Suppressor macrophage treated with lipopolysaccharide for 4 hours (primary cell): ENCODE measurements at regions not wholly inside any gene's neighbourhood (a gene's known extent, or its start where the extent isn't known, plus 50 kb on each side); places are given as distances from the start of the nearest gene placed in this dataset.

Experiments
- DNase-seq: peaks from one replicate; pipeline ENCODE4 v3.0.0-alpha.2; 2020

DNA sequence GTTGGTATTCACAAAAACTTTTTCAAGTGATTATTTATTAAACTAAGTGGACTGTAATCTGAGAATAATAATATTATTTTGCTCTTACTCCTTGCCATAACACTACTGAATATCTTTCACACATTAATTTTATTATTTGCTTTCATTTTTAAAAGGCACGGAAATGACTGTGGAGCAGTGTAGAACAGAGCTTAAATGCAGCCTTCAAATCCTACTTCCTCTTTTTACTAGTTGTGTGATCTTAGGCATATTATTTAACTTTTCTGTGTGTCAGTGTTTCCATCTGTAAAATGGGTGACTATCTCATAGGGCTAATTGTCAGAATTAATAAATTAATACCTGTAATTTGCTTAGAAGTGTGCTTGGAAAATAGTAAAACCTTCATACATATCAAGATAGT is 55.5 kb upstream of the SLC8A1 start:
- DNase-seq = peak; percentile 49

DNA sequence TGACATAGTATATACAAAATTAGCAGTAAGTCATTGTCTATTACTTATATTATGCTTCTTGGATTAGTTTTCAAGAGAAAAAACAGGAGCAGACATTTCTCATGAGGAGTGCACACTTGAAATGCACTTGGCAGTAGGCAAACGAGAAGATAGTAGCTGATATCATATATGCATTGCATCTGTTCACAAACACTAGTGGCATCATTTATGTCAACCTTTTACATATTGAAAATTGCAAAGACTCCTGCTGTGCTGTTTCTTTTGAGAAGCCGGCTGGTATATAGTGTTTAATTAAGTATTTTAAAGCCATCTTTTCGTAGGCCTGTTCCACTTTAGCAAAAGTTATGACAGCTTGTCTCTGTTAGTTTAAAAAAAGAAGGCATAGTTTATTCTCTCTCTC is 58.4 kb upstream of the SLC8A1 start:
- no peak for DNase-seq

DNA sequence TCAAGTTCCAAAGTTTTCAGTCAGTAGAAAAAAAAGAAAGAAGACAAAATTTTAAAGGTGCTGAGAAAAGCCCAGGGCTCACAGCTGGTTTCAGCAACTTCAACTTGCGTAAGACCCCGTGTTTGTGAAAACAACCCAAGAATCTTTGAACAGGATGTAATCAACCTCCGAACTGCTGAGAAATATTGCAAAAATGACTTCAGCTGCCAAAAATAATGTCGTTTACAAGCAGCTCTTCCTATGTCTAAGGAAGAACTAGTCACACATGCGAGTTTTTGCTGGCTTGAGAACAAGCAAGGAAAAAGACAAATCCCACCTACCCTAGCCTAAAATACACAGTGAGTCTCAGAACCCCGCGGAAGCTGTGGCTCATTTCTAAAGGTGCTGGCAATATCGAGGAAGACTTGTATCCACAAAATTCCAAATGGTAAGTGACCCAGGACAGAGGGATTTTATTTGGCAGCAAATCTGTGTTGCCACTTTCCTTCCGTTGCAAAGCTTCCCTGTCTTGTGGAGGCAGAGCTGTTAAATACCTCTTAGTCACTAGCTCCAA is 59.8 kb upstream of the SLC8A1 start:
- DNase-seq = peak; percentile 72

DNA sequence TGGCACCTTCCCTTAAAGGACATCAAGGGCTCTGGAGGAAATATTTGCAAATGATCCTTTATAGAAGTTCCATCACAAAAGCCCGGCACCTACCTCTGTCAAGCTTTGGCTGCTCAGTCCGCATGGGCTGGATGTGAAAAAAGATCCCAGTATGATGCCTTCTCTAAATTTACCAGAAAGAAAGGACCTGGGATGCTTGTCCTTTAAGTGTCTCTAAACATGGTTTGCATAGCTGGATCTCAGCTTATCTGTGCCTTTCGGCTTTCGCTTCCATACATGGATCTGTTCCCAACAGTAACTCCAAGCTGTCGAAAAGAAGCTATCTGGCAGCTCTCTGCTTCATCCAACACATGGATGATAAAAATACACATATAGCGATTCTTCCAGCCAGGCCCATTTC is 60.4 kb upstream of the SLC8A1 start:
- no peak for DNase-seq

DNA sequence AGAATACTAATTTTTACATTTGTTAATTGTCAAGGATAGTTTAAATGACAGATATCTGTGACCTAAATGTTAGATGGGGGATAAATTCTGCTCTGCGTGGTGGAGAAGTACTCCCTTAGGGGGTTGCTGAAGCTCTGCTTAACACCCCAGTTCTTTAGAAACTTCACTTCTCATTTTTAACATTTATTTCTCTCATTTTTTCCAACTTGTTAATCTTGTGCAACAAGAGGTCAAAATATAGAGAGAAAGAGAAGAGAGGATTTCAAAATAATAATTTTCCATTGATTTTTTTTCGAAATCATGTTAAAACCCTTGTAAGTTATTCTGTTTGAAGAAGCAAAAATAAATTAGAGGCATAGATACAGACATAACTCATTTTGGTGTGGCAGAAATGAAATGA is 61.3 kb upstream of the SLC8A1 start:
- peak; percentile 30 for DNase-seq

DNA sequence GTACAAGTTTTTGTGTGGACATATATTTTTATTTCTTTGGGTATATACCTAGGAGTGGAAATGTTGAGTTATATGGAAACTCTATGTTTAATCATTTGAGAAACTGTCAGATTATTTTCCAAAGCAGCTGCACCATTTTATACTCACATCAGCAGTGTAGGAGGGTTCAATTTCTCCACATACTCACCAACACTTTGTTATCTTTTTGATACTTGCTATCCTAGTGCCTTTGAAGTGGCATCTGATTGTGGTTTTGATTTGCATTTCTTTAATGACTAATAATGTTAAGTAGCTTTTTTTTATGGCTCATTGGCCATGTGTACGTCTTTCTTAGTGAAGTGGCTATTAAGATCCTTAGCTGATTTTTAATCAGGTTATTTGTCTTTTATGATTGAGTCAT is 64.7 kb upstream of the SLC8A1 start:
- DNase-seq = no peak

DNA sequence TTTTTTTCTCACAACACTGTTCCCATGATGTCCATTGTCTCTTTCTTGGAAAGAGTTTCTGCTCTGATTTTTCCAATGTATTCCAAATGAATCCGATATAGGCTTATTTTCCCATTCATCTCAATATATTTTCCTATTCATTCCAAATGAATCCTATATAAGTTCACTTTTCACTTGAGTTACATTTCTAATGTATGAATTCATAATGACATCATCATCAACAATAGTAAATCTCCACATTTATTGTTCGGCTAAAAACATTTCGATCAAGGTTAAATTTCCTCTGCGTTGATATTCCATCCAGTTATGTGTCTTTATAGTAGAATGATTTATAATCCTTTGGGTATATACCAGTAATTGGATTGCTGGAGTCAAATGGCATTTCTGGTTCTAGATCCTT is 76.7 kb upstream of the SLC8A1 start:
- no peak for DNase-seq

DNA sequence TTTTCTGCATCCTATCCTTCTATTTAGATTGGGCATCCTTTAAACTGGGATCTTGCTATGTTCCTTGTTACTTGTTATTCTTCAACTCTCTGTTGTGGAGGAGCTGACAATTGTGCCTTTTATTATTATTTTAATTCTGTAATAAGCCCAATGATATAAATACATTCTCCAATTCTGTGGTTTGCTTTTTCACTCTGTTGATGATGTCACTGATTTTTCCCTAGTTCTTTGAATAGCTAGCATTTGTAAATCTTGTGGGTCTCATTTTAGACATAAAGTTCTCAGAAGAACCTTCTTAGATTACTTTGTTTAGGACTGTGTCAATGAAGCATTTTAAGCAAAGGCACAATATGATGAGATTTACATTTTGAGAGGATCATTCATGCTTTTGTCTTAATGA is 79.5 kb upstream of the SLC8A1 start:
- no peak for DNase-seq

DNA sequence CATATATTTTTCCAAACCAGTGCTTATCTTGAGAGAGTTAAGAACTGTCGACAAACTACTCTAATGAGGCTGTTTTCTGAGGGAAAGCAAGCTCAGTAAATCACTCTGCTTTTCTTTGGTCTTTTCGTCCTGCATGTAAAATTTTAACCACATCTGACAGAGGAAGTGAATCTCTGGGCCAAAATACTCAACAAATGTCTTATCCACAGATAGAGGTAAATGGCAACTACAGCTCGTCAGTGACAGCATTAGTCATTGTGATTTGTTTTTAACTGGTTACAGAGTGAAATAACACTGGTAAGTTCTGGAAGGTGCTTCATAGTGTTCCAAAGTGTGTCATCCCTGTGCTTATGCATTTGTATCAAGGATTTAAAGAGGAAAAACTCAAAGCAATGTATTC is 82.6 kb upstream of the SLC8A1 start:
- DNase-seq = no peak

DNA sequence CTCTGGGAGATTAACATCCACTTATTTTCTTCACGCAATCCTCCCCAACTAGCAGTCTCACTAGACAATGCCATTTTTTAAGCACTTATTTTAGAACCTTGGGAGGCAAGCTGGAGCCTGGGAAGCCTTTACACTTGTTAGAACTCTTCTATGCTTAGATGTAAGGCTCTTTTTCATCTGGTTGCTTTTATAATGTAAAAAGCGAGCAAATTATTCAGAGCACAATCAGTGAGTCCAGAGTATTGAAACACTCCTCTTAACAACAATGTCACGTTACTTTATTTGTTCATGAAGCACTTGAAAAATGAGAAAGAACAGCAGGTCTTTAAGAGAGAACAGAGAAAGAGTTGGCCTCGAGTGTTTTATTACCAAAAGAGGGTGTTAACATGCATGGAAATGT is 84.1 kb upstream of the SLC8A1 start:
- no peak for DNase-seq

DNA sequence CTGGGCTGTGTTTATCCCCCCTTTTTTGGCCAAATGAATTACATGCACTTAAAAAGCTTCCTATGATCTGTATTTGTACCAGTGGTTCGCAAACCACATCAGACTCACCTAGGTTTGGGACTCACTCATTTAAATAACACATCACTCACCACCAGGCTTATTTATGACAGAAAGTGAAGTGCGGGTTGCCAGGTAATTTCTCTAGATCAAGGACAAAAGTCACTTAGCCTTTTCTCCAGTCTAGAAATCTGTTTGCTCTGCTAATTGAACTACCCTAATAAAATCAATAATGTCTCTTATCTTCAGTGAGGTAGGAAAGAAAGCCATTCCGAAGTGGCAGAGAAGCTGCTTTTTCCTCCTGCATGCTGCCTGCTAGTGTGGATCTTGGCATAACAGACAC is 88.1 kb upstream of the SLC8A1 start:
- DNase-seq = no peak

DNA sequence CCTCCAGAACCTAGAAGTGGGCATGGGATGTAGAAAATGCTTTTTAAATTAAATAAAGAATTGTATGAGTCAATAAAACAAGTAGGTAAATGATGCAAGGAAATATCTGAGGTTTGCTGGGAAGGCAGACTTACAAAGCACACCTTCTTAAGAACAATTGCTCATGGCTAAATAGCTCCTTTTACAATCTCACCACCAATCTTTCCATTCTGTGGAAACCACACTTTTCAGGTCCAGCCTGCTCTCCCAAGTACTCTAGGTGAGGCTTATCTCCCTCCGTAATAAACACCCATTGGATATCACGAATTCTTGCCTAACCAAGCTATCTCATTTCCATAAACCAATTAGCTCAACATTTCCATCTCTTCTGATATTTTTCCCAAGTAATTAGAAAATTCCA is 91.5 kb upstream of the SLC8A1 start:
- DNase-seq = no peak

DNA sequence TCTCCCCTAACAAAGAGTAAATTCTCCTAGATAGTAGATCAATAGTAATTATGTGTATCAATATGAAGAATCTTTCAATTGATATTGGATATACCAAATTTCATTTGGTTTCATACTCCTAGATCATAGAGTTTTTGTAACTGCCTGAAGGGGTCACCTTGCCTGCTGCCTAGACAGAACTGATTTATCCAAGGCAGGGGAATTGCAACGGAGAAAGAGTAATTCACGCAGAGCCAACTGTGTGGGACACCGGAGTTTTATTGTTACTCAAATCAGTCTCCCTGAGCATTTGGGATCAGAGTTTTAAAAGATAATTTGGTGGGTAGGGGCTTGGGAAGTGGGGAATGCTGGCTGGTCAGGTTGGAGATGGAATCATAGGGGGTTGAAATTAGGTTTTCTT is 92.2 kb upstream of the SLC8A1 start:
- DNase-seq = no peak

DNA sequence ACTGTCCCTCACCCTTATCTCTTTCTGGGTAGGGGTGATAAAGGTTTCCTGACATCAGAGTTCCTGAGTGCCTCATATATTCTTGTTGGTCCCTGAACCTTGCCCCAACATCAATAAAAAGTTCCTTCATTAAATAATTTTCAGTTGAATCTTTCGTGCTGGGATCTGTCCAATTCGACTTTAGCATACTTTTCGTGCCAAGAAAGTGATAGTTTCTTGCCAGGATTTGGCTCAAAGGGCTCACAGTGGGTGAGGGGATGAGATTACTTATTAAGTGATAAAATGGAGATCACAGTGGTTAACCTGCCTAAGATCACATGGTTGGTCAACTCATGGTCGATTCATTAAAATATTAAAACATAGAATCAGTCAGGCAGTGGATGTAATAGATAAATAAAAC is 93.8 kb upstream of the SLC8A1 start:
- no peak for DNase-seq

DNA sequence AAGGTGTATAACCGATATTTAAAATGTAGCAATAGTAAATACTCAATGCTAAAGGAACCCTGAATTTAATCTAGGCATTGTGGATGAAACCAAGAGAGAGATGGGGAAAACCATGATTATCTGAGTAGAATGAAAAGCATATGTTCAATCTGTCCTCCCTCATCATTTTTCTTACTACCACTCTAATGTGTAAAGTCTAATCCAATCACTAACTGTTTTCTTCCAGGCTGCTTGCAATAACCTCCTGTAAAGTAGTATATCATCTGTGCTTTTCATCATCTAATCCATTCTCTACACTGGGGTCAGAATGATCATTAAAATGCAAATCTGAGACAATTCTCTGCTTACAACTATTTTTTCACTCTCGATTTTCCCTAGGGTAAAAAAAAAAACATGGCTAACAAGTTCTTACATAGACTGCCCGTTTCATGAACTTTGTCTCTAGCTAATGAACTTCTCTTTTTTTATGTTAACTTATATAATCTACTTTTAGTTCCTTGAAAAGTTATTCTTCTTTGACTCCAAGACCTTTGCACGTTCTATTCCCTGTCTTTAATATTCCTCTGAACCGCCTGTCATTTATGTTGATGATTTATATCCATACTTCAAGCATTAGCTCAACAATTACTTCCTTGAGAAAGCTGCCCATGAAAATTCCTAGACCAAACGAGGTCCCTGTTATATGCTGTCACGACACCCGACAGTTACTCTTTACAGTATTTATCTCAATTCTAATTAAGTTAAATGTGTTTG is 94.7 kb upstream of the SLC8A1 start:
- DNase-seq = no peak

DNA sequence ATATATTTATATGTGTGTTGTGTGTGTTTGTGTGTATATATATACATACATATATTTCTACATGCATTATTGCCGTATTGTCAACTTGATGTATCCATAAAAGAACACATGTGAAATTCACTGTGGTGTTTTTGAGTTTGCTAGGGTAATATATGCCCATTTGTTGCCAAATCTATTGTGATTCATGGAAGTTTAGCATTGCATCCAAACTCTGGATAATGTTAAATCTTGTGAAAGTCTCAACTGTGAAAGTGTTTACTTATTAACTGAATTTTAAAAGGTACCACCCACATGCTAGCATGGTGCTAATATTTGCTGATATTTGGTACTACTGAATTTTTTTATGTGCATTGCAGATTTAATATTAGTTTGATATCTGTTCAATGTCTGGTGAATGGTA is 96.6 kb upstream of the SLC8A1 start:
- DNase-seq = no peak

DNA sequence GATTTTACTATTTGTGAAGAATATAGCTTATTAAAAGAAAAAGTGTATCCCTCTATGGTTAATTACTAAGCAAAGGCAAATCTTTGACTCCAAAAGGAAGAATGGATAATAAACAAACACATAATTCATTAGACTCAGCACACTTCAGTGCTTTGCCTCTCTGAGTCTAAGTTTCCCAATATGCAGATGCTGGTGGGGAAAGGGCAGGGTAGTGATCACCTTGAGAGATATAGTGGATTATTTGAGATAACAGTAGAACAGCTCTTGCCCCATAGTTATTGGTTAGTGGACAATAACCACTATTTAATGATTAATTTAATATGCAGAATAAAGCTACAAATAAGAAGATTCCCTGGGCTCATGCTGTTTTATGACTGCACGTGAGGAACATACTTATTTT is 98.2 kb upstream of the SLC8A1 start:
- no peak for DNase-seq

DNA sequence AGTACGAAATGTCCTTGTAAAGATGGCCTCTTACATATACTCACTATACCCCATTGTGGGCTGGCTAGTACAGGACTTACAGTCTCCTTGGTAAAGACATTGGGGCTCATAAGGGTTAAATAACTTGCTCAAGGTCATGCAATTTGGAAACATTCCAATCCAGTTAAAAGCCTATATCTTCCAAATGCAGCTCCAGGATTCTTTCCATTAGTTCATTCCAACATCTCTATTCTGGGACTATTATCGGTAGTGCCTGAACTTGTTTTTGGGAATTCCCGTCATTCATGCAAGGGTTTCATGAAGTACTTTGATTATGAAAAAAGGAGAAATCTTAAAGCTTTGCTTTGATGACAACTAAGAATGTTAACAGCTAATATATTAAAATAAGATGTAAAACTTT is 99.2 kb upstream of the SLC8A1 start:
- no peak for DNase-seq

DNA sequence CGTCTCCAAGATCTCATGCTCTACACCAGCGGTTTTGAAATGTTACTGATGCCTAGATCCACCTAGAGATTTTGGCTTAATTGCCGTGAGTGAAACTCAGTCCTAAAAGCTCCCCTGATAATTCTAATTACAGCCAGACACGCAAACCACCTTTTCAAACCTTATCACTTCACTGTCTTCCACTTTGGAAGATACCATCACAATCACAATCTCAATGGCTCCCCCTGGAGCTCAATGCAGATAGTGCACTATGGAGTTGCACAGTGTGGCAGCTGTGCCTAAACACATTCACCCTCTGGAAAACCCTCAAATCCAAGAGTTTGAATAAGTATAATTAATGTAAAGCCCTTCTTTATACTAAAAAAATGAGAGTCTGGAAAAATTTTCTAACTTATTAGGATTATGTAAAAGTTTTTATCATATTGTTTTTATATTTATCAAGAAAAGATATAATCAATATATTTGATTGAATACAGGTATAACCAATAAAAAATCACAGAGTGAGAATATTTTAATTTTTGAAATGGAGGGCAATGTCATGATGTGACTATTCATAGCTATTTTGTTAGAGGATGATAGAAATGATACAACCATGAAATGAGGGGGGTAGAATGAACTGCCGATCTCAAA is 102.9 kb upstream of the SLC8A1 start:
- DNase-seq = peak; percentile 85

DNA sequence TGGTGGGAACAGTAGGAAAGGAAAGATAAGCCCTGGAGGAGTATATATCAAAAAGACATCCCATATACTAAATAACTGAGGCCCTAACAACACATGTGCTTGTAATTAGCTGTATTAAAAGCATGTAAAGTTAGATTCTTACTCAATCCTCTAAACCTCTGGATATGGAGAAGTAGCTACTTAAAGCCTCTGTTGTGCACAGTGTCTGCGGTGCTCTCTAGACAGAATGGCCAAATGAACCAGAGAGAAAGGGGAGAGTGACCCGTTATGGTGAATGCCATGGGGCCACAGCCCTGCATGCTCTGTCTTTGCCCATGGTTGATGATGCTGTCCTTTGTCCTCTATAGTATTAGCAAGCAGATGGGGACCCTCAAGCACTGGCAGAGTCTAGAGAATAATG is 104.4 kb upstream of the SLC8A1 start:
- DNase-seq = peak; percentile 21

DNA sequence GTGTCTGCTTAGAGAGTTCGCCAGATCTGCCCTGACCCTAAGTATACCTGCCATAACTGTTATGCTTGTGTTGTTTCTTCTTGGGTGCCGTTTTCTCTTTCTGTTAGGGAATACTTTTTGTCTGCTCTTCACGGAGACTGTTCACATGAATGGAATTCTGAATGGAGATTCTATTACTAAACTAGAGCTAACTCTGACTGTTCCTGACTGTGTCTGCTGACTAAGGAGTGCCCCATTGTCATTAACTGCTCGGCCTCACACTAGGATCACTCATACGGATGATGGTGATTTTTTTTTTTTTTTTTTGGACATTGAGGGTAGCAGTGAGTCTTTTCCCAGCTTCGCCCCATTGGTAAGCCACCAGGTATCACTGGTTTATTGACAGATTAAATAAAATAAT is 104.8 kb upstream of the SLC8A1 start:
- DNase-seq = no peak

DNA sequence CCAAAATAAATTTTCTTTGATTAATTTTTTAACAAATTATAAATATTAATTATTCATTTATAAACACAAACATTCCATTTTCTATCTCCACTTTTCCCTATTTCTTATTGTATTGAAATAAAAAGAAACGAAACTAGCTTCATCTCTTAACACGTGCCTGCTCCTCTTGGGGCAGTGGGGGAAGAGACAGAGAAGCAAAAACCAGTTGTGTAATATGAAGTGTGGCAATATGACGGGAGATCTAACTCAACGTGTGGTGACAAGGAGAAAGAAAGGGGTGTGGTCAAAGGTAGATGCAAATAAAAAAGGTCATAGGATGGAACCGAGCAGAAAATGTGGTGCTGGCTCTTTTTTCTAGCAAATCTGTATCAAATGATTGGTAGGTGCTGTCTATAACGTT is 106.9 kb upstream of the SLC8A1 start:
- DNase-seq = peak; percentile 81

DNA sequence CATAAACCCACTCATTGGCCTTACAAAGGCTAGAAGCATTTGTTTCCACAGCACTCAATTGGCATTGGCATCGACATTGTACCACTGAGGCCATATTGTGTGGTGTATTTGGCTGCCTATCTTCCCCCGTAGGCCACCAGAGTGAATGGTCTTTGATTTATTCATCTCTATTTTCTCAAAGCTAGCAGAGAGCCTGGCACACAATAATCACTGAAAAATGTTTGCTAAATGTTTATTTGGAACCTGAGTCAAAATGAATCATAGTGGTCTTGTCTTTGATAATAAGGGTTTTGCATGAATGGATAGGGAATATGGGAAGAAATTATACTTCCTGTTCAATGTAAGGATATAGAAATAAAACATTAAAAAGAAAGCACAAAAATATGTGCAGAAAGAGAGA is 107.3 kb upstream of the SLC8A1 start:
- no peak for DNase-seq

DNA sequence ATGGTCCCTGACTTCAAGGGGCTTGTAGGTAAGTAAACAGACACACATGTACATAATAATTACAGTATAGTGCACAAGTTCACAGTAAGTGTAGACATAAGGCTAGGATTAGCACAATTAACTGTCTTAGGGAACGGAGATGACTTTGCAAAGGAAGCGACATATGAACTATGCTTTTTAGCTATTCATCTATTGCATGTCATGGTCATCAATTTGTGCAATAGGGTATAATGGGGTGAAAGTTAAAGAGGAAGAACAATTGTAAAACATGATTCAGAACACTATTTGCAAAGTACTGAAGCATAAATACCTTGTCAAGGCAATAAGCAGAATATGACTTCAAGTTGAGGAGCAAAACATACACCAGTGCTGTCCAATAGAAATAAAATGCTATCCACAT is 112.3 kb upstream of the SLC8A1 start:
- DNase-seq = peak; percentile 57

DNA sequence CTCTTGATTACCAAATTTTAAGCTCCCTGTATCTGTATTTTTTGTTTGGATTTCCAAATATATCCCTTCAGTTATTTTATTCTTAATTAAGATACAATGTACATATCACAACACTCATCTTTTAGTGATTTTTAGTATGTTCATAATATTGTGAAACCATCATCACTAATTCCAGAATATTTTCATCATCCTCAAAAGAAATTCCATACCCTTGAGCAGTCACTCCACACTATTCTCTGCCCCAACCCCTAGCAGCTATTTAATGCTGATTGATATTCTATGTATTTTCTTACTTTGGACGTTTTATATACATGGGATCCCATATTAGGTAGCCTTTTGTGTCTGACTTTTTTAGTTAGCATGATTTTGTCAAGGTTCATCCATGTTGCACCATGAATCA is 127.4 kb upstream of the SLC8A1 start:
- DNase-seq = no peak
